ENCODE measurements at regions not wholly inside any gene's neighbourhood (a gene's known extent, or its start where the extent isn't known, plus 50 kb on each side); places are given as distances from the start of the nearest gene placed in this dataset.

DNA sequence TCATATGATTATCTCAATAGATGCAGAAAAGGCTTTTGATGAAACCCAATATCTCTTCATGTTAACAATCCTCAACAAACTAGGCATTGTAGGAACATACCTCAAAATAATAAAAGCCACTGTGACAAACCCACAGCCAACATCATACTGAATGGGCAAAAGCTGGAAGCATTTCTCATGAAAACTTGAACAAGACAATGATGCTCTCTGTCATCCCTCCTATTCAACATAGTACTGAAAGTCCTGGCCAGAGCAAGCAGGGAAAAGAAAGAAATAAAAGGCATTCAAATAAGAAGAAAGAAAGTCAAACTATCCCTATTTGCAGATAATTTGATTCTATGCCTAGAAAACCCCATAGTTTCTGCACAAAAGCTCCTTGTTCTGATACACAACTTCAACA is 999.2 kb upstream of the GOT2 start:
- Mint-ChIP-seq H3K36me3 (ENCODE audit: unreplicated experiment) (peaks cover 5% of the 10 kb centered on the region), H3K4me1 (ENCODE audit: unreplicated experiment) (no peaks in the 10 kb centered on the region), H3K27me3 (ENCODE audit: unreplicated experiment) (peaks cover 28% of the 10 kb centered on the region), H3K27ac (ENCODE audit: unreplicated experiment) (no peak overlapping the region), H3K9me3 (ENCODE audit: unreplicated experiment) (peaks cover 22% of the 10 kb centered on the region), H3K4me3 (ENCODE audit: unreplicated experiment) (no peak overlapping the region)
- DNase-seq (ENCODE audit: extremely low spot score, unreplicated experiment), result no peak
- TF ChIP-seq, protein P1, sequence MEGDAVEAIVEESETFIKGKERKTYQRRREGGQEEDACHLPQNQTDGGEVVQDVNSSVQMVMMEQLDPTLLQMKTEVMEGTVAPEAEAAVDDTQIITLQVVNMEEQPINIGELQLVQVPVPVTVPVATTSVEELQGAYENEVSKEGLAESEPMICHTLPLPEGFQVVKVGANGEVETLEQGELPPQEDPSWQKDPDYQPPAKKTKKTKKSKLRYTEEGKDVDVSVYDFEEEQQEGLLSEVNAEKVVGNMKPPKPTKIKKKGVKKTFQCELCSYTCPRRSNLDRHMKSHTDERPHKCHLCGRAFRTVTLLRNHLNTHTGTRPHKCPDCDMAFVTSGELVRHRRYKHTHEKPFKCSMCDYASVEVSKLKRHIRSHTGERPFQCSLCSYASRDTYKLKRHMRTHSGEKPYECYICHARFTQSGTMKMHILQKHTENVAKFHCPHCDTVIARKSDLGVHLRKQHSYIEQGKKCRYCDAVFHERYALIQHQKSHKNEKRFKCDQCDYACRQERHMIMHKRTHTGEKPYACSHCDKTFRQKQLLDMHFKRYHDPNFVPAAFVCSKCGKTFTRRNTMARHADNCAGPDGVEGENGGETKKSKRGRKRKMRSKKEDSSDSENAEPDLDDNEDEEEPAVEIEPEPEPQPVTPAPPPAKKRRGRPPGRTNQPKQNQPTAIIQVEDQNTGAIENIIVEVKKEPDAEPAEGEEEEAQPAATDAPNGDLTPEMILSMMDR (IDR thresholded peaks at IDR 0.05), result no peak

DNA sequence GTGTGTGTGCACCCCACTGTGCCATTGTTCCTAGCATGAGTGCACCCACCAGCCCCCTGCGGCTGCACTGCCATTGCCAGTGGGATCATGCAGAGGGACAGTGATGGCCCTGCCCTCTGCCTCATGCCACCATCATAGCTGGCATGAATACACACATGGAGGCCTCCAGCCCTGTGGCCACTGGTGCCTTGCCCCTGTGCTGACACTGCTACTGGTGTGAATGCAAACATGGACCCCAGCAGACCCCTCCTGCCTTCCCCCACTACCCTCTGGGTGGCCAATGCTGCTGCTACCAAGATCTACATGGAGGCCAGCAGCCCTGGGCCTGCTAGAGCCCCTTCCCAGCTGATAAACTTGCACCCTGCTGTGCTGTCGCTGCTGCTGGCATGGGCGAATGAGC is 995.5 kb upstream of the GOT2 start:
- TF ChIP-seq, protein P1 (IDR thresholded peaks at IDR 0.05), result no peak
- Mint-ChIP-seq H3K36me3 (ENCODE audit: unreplicated experiment) (peaks cover 3% of the 10 kb centered on the region), H3K27ac (ENCODE audit: unreplicated experiment) (no peak overlapping the region), H3K27me3 (ENCODE audit: unreplicated experiment) (peaks cover 25% of the 10 kb centered on the region), H3K4me3 (ENCODE audit: unreplicated experiment) (no peak overlapping the region), H3K9me3 (ENCODE audit: unreplicated experiment) (peaks cover 22% of the 10 kb centered on the region), H3K4me1 (ENCODE audit: unreplicated experiment) (no peaks in the 10 kb centered on the region)
- no peak for DNase-seq (ENCODE audit: extremely low spot score, unreplicated experiment)

DNA sequence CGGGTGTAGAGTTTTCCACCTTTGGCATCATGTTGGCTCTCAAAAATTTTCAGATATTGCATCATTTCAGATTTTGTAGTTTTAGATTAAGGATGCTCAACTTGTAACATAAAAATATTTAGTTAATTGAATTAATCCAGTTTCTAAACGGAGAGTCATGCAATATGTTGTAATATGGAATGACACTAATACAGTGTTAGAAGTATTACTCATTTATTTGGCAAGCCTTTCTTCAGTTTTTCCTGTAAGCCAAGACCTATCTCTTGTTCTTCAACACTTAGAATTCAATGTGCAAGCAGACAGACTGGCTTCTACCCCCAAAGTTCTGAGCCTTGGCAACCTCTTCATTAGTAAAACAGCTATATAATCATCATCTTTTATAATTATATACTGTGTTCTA is 985.0 kb upstream of the GOT2 start:
- TF ChIP-seq, protein P1 (IDR thresholded peaks at IDR 0.05), result no peak
- no peaks in the 10 kb centered on the region for H3K4me1 Mint-ChIP-seq (ENCODE audit: unreplicated experiment)
- H3K27me3 Mint-ChIP-seq (ENCODE audit: unreplicated experiment), result peaks cover 6% of the 10 kb centered on the region
- H3K27ac Mint-ChIP-seq (ENCODE audit: unreplicated experiment), result no peak overlapping the region
- no peak for DNase-seq (ENCODE audit: extremely low spot score, unreplicated experiment)
- H3K4me3 Mint-ChIP-seq (ENCODE audit: unreplicated experiment), result no peak overlapping the region
- H3K36me3 Mint-ChIP-seq (ENCODE audit: unreplicated experiment), result no peaks in the 10 kb centered on the region
- no peaks in the 10 kb centered on the region for H3K9me3 Mint-ChIP-seq (ENCODE audit: unreplicated experiment)

GRCh38 chr16:59707436-59708226 is 973.5 kb upstream of the GOT2 start:
- Mint-ChIP-seq H3K27ac (ENCODE audit: unreplicated experiment) (no peak overlapping the region), H3K36me3 (ENCODE audit: unreplicated experiment) (no peaks in the 10 kb centered on the region), H3K4me1 (ENCODE audit: unreplicated experiment) (peaks cover 3% of the 10 kb centered on the region)

More at GRCh38 chr16:59707436-59708226, 973.5 kb upstream of the GOT2 start:
- no peak for DNase-seq (ENCODE audit: extremely low spot score, unreplicated experiment)
- Mint-ChIP-seq H3K27me3 (ENCODE audit: unreplicated experiment) (peaks cover 13% of the 10 kb centered on the region), H3K9me3 (ENCODE audit: unreplicated experiment) (no peaks in the 10 kb centered on the region), H3K4me3 (ENCODE audit: unreplicated experiment) (no peak overlapping the region)
- TF ChIP-seq, protein P1 (IDR thresholded peaks at IDR 0.05), result no peak
